DMS53 (cell line): ENCODE measurements at regions not wholly inside any gene's neighbourhood (a gene's known extent, or its start where the extent isn't known, plus 50 kb on each side); places are given as distances from the start of the nearest gene placed in this dataset.

Source experiments
- DNase-seq: peaks from one replicate; lab custom pipeline; 2025; lab: John Stamatoyannopoulos, UW

DNA sequence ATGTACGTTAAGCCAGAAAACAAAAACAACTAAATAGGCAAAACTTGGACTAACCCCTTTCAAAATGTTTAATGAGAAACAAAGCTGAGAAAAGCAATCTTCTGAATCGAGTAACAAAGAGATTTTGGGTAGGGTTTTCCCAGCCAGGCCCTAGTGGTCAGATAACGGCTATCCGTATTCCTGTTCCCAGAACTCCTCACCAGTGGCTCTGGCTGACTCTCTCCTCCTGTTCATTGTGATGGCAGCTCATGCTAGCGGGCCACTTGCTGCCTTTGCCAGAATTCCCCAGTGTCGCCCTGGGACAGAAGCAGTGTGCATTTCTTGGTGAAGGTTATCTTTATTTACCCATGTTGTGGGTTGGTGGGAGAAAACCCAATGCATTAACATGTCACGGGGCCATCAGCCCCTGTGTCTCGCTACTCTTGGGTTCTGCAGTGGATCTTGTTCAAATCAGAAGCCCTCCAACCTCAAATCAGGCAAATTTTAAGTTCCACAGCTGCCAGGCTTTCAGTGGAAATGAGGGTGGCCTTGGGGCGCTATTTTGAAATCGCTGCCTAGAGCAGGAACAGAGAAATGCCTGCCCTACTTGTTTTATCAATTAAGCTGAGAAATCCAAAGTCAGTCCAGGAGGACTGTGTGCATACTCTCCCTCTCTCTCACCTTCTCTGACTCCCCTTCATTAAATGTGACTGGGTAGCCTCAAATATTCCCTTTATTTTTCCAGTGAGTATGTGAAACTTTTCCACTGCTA lies 164.5 kb upstream of the NPVF start:
- DNase-seq: no peak

DNA sequence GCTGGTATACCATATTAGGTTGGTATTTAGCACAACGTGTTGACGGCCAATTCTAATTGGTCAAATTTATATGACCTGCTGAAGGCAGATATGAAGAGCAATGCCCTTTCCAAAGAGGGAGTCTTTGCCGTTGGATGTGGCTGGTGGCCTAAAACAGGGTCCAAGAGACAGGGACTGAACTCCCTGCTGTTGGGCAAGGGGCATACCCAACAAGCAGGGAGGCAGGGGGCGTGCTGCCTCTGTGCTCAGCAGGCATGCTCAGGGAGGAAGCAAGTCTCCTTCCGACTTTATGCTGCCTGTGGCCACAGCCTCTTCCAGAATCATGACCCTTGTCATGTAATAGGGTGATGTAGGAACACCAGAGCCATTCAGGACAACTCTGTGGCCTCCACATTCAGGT lies 167.7 kb upstream of the NPVF start:
- no peak for DNase-seq

DNA sequence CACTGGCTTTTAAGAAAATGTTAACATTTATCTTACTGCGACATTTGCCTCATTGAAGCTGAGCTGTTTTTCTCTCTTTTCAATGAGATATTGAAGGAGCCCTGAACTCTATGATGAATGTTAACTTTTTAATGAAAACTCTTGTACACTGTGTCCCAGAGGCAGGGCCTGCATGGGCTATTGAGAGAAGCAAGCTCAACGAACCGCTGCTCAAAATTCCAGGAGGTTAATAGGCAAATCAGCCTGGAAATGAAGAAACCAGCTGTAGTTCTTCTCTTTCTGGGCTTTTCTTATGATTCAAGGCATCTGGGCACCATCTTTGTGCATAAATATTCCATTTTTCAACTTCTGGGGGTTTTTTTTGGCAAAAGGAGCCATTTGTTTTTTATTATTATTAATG lies 168.4 kb upstream of the NPVF start:
- no peak for DNase-seq

DNA sequence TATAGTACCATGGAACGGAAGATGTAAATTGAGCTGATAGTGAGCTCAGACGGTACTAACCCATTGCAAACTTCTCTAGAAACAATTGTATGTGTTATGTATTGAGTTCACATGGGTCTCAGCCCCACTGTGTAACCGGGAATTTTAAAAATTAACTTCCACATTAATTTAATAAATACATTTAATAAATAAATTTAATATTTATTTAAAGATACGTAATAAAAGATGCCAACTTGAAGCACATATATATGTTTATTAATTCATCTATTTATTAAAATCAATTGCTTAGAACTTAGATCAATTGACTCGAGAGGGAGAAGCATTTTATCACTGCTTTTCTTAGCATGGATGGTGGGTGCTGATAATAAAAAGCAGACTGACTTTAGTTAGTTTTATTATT lies 170.1 kb upstream of the NPVF start:
- DNase-seq: no peak

DNA sequence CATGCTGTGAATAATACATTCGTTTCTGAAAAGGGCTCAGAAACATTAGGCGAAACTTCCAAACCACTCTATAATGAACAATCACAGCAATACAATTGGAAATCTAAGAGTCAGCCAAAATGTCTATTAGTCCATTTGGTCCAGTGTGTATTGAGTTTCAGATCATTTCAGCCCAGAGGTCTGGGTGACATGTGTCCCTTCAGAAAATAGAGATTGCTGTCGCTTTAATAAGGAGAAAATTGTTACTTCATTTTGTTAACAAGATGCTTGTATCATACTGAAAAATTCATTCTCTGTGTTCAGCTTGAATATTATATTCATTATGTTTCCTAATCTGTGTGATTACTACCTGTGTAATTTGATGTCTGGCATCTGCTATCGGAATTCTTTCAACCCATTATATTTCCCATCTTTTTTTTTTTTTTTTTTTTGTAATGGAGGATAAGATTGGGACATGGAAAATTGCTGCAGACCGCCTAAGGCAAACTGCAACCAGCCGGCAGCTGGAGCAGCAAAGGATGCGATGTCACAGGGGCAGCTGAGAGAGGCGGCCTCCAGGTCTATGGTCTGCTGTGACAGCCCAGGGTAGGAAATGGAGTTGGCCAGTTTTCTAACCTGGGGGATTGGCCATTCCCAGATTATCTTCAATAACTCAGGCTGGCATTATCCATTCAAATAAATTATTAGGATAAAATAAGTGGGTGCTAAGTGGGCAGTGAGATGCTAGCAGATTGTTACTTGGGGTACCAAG lies 170.9 kb upstream of the NPVF start:
- DNase-seq: no peak

DNA sequence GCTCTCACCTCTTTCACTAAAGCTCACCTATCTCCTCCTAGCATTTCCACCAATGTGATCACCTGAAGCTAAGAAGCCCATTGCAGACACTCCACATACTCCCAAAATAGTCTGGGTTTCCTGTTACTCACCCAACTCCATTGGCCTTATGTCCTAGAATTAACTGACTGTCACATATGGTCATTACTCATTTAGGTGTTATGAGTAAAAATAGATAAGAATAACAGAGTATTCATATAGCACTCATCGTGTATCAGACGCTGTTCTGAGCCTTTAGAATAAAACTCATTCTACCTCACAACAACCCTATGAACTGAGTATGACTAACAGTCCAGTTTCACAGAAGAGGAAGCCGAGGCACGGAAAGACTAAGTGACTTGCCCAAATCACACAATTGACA lies 174.2 kb upstream of the NPVF start:
- no peak for DNase-seq

DNA sequence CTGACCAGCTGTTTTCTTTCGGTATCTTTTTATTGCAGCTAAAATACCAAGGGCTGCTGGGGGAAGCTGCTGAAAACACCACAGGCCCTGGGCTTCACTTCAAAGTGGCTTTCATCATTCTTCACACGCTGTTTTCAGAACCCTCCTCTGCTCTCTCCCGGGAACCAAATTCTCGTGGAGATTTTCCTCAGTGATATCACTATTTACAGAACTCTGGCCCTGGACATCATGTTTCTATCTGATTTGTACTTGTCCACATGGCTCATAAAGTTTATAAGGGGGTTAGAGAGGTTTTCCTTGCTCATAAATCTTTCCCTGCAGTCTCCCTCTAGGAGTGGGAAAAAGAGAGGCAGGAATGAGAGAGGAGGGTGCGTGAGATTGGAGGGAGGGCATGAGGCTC lies 177.4 kb upstream of the NPVF start:
- no peak for DNase-seq

DNA sequence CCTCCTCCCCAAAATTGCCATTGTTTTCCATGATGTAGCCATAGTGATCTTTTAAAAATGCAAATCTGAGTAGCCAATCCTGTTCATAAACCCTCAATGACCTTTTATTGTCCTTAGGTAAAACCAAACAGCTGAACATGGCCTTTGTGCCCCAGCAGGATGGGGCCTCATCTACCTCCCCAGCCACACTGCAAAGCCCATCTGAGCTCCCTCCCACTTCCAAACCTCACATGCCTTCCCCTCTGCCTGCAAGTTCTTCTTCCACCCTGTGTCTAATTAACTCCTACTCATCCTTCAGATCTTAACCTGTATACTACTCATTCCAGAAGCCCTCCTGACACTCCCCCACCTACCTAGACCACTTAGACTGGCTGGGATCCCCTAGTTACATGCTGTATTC lies 178.8 kb upstream of the NPVF start:
- DNase-seq: no peak

DNA sequence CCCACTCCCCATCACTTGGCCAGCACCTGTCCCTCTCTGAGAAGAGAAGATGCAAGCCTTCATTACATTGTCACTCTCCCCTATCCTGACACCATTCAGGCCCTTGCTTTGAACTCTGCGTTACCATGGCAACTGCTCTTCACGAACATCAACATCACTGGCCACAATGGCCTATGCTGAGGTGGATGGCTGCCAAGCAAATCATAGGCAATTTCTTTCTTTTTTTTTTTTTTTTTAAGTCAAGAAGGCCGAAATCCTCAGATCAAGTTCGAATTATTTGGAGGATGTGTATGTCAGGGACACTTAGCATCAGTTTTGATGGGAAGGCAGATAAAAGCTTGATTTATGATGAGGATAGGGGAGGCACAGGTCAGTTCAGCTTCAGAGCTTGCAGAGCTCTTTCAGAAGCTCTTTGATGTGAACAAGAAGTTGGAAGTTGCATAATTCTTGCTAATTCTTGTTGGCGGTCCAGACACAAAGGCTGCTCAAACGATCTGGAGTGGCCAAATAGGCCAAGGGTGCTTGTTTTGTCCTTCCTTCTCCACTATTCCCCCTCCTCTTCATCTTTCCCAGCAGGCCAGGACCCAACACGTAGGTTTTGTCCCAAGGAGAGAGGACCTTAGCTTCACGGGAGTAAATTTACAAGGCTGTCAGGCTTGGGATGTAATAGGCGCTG lies 179.9 kb upstream of the NPVF start:
- peak; percentile 97 for DNase-seq

DNA sequence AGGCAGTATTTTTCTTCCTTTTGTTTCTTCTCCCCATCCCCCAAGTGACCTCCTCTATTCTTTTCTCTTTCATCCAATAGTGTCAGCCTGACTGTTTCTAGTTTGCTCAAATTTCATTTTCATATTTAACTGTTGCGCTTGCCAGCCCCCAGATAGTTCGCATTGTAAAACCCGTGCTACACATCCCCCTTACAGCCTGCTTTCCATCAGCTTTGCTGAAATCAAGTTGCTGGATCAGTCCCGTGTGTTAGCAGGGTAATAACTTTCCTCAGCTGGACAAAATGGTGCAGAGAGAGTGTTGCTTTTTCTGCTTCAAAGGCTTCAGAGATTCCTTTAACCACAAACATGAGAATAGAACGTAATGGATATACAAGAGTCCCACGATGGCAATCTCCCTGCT lies 180.6 kb upstream of the NPVF start:
- DNase-seq: no peak

DNA sequence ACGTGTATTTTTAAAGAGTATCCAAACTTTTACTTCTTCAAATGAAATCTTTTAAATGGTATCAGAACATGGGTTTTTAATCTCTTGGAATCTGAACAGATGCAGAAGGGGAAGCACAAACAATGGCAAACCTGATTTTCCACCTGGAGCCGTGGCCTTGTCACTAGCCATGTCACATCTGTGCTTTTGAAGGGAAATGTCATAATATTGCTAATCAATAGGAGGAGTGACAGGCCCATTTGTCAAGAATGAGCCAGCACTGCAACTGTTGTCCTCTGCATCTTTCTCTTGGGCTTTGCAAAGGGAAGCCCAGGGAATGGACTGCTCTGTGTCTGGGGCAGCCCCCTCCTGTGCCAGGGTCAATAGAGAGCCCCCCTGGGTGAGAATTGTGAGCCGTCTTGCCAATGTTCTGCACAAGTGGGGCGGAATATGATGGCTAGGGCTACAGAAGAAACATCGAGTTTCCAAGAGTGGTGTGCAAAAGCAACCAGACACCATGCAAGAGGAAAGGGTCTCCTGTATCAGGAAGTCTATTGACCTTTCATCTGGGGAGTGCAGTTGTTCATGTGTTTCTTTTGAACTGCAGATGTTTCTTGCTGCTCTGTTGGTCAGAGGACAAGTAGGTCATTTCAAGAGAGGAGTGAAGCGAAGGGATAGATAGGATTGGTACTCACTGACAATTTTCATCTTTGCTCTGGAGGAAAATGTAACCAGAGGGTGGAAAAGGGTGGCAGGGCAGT lies 181.8 kb upstream of the NPVF start:
- DNase-seq: no peak

DNA sequence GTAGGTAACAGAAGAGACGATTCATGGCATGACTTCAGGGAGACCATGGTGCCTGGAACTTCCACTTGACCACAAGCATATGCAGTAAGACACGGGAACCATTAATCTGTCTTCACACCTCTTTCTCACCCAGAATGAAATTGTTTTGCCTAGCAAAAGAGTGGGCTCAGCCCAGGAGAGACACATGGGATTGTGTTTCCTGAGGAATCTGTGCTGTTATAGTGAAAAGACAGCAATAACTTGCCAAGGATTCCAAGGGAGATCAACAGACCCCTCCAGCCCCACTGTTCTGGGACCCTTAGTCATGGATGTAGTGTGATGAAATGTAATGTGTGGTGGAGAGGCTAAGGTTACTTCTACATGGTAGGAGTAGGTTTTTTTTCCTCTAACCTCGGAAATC lies 192.5 kb upstream of the NPVF start:
- no peak for DNase-seq

DNA sequence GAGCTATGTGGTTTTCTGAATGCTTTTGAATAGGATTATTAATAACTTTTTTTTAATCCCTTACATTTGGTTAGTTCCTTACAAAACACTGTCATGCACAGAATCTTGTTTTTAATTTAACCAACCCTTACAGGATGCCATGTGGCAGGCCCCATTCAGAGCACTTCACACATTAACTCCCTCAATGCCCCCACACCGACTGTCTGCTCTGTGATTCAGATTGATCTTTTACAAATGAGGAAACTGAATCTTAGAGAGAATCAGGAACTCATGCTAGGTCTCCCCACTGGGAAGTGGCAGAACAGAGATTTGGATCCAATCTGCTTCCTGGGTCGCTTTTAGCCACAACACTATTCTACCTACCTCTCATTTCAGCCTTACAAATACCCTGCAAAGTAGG lies 195.8 kb upstream of the NPVF start:
- no peak for DNase-seq

DNA sequence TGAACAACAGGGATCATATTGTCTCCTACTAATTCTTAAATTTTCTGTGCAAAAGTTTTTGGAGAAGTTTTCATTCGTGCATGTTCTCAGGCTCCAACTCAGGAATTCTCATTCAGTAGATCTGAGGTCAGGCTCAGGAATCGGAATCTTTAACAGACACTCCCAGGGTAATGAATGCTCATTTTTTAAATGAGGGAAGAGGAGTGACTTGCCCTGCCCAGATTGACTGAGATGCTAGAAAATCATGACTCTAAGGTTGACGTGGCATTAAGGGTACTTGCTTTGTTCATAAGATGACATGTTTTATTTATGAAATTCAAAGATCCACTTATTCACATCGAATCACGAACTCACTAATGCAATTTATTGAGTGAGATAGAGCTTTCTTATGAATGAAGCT lies 196.6 kb upstream of the NPVF start:
- DNase-seq: no peak

DNA sequence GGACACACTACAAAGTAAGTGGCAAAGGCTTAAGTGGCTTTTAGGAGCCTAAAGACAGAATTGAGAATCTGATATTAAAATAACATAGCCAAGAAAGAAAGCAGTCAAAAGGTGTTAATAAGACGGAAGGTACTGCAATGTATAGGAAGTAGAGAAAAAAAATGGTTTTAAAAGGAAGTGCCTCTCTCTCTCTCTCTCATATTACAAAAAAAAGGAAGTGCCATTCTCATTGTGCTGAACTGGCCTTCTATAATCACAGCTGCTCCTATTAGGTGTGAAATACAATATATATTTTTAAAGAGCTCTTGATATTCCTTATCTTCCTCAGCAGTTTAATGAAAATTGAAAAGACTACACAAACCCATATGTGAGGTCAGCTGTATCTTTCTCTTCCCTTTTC lies 199.4 kb upstream of the NPVF start:
- DNase-seq: no peak

DNA sequence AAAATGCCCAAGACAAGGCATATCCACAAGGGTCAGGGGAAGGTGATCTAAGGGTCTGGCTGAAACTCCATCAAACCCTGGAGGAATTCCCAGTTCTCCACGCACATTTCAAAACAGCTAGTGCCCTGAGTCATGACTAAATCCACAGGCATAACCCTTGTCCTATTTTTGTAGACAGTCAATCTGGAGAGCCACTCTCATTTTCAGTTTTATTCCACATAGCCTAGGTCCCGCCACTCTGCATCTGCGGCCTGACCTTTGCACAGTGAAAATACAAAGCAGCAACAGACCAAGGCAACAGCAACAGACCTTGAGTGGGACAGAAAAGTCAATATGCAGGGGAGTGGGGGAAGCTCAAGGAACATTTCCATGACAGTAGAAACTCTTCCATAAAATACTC lies 201.4 kb upstream of the NPVF start:
- DNase-seq: peak; percentile 24

DNA sequence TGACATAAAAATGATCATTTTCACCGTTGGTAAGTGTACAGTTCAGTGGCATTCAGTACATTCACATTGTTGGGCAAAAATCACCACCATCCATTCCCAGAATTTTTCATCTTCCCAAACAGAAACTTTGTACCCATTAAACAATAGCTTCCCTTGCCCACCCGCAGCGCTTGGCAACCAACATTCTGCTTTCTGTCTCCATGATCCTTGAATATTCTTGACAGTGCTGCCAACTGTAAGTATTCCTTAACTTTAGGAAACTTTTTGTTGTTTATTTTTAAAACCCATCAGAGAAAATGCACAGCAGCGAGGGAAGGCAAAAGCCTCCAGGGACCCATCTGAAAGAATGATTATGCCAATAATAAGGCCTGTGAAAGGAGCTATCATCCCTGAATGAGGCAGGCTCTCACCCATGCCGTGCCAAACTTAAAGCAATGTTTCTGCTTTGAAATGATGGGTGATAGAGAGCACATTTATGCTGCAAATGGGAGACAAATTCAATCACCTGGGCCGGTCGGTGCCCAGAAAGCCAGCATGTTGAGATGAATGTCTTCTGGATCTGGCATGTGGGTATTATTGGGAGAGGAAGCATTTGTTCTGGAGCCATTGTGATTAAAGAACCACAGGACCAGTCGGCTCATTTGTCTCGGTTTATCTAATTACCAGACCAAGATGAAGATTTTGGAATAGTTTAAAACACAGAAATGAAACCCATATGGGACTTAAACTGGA lies 202.1 kb upstream of the NPVF start:
- DNase-seq: no peak

DNA sequence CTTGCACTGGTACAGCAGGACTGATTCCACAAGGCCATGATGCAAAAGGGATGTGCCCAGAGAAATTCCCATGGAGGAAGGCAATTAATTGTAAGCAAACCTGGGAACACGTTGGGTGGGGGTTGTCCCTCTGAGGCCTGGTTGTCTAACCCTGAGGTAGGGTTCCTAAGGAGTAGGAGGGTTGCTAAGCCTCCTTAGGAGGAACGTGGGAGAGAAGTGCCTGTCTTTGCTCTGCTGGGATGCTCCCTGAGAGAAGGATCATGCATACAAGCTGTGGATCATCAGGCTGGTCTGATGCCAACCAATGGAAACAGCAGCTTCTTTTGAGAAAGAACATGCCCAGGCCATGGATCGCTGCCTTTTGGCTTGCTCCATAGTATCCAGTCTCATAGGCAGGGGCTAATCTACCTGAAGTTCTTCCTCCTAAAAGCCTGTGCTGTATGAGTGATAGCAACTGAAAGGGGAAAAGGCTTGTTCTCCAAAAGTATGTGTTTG lies 203.7 kb upstream of the NPVF start:
- DNase-seq: no peak

DNA sequence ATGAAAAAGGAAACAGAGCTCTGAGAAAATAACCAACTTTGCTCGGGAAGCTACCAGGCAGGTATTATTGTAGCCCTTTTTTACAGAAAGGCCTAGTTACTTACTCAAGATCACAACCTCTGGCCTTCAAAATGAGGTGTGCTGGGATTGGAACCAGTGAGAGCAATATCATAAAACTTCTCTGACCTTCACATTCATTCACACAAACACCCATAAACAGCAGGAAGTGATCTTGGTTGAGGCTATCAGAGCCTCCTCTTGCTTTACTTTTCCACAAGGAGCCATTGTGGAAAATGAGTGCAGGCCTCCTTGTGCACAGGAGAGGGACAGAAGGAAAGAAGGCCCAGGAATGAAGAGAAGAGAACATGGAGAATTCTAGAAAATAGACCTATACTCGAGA lies 204.5 kb upstream of the NPVF start:
- DNase-seq: no peak

DNA sequence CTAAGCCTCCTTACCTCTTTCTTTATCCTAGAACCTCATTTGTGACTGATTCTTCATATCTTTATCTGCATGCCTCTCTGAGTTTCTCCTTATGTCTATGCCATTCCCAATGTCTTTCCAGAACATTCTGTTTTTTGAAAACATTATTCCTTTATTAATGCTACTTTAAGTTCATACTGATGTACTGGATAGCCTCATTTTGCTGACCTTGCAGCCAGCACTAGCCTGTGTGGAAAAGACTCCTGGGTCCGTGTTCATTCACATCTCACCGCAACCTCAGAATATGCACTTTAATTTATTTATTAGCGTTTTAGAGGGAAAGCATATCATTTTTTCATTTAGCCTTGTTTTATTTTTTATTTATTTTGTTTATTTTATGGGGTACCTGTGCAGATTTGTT lies 208.1 kb upstream of the NPVF start:
- no peak for DNase-seq

DNA sequence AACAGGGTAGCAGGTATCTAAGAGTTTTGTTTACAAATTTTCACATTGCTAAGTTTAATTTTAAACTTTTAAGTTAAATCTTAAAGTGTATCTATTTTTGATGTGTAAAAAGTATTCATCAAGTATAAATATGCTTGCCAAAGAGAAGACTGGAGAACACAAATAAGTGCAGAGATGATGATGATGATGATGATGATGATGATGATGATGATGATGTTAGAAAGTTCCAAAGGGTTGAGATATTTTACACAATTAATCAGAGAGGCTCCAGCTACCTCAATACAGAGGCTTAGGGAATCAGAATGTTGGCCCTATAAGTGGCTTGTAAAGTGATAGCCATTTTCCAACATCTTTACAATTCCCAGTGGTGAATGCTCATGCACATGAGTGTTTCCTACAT lies 209.0 kb upstream of the NPVF start:
- DNase-seq: no peak

DNA sequence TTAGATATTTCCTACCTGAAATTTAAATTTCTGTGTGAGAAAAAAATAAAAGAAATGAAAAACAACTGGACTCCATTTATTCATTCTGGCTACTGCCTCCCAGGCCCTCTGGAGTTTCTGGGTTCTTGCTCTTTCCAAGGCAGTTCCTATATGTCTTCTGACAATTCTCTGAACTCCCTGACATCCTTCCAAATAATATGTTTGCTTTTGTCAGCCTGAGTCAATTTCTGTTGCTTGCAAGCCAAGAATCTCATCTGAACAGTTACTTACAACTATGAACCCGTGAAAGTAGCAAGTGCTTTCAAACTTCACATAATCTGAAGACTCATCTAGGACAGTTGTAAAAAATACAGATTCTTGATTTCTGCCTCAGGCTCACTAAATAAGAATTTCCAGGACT lies 216.7 kb upstream of the NPVF start:
- DNase-seq: no peak
